H9 (cell line): ENCODE measurements at regions not wholly inside any gene's neighbourhood (a gene's known extent, or its start where the extent isn't known, plus 50 kb on each side); places are given as distances from the start of the nearest gene placed in this dataset.

ENCODE experiments used
- DNase-seq: peaks from one replicate; pipeline ENCODE4 v3.0.0-alpha.2; 2017
- H2AFZ ChIP-seq: one replicate; pipeline ENCODE4 v1.6.1; 2013; ENCODE audit warnings: mild to moderate bottlenecking, low read length, control low read depth, moderate library complexity
- H2AK5ac ChIP-seq: 2 replicates; pipeline ENCODE4 v1.6.1; 2013; ENCODE audit warnings: low read length, control low read depth, mixed read lengths; ENCODE audit not compliant: insufficient read length
- H2BK120ac ChIP-seq: one replicate; pipeline ENCODE4 v1.6.1; 2013; ENCODE audit warnings: low read depth, mild to moderate bottlenecking, low read length, control low read depth, inconsistent platforms; ENCODE audit not compliant: poor library complexity, severe bottlenecking
- H2BK12ac ChIP-seq: 2 replicates; pipeline ENCODE4 v1.6.1; 2013; ENCODE audit warnings: low read length, control low read depth, mixed read lengths, low read depth; ENCODE audit not compliant: insufficient read length
- H2BK15ac ChIP-seq: 2 replicates; pipeline ENCODE4 v1.6.1; 2013; ENCODE audit warnings: low read depth, low read length, control low read depth
- H2BK20ac ChIP-seq: one replicate; pipeline ENCODE4 v1.6.1; 2013; ENCODE audit warnings: low read depth, mild to moderate bottlenecking, low read length, control low read depth, inconsistent platforms; ENCODE audit not compliant: poor library complexity, severe bottlenecking
- H2BK5ac ChIP-seq: 2 replicates; pipeline ENCODE4 v1.6.1; 2013; ENCODE audit warnings: low read length, control low read depth, mixed read lengths; ENCODE audit not compliant: insufficient read length
- H3K14ac ChIP-seq: 2 replicates; pipeline ENCODE4 v1.6.1; 2013; ENCODE audit warnings: low read length, control low read depth; ENCODE audit not compliant: insufficient read depth
- H3K18ac ChIP-seq: 2 replicates; pipeline ENCODE4 v1.6.1; 2013; ENCODE audit warnings: low read depth, mild to moderate bottlenecking, mixed read lengths, low read length, control low read depth; ENCODE audit not compliant: insufficient read length
- H3K23ac ChIP-seq: 2 replicates; pipeline ENCODE4 v1.6.1; 2013; ENCODE audit warnings: low read length, control low read depth, mixed read lengths, low read depth; ENCODE audit not compliant: insufficient read length
- H3K23me2 ChIP-seq: 2 replicates; pipeline ENCODE4 v1.6.1; 2013; ENCODE audit warnings: low read depth, mild to moderate bottlenecking, mixed read lengths, low read length, control low read depth; ENCODE audit not compliant: insufficient read length, poor library complexity, severe bottlenecking
- H3K27ac ChIP-seq: 2 replicates; pipeline ENCODE4 v1.5.1; 2013; ENCODE audit warnings: low read length, control low read depth, mixed read lengths, low read depth; ENCODE audit not compliant: insufficient read length
- H3K27me3 ChIP-seq: 2 replicates; pipeline ENCODE4 v1.6.1; 2013; ENCODE audit warnings: low read length, control low read depth, inconsistent platforms; ENCODE audit not compliant: insufficient read depth
- H3K4ac ChIP-seq: 2 replicates; pipeline ENCODE4 v1.6.1; 2013; ENCODE audit warnings: low read depth, mild to moderate bottlenecking, control low read depth, inconsistent platforms, low read length, moderate library complexity
- H3K4me1 ChIP-seq: 2 replicates; pipeline ENCODE4 v1.6.1; 2013; ENCODE audit warnings: low read length, control low read depth, inconsistent platforms; ENCODE audit not compliant: insufficient read depth
- H3K4me2 ChIP-seq: 2 replicates; pipeline ENCODE4 v1.6.1; 2013; ENCODE audit warnings: low read length, control low read depth, mixed read lengths; ENCODE audit not compliant: insufficient read length, insufficient read depth
- H3K56ac ChIP-seq: 2 replicates; pipeline ENCODE4 v1.6.1; 2013; ENCODE audit warnings: low read depth, mild to moderate bottlenecking, mixed read lengths, low read length, control low read depth; ENCODE audit not compliant: insufficient read length
- H3K79me1 ChIP-seq: 2 replicates; pipeline ENCODE4 v1.6.1; 2013; ENCODE audit warnings: low read depth, mild to moderate bottlenecking, moderate library complexity, low read length, control low read depth, inconsistent platforms; ENCODE audit not compliant: insufficient read depth, poor library complexity, severe bottlenecking
- H3K79me2 ChIP-seq: 2 replicates; pipeline ENCODE4 v1.6.1; 2013; ENCODE audit warnings: low read length, control low read depth, inconsistent platforms; ENCODE audit not compliant: insufficient read depth
- H3K9ac ChIP-seq: 2 replicates; pipeline ENCODE4 v1.6.1; 2013; ENCODE audit warnings: low read length, control low read depth, mixed read lengths; ENCODE audit not compliant: insufficient read length; ENCODE audit errors: extremely low read depth
- H3K9me3 ChIP-seq: one replicate; pipeline ENCODE4 v1.6.1; 2013; ENCODE audit warnings: low read depth, low read length, inconsistent platforms; ENCODE audit not compliant: control insufficient read depth
- H3T11ph ChIP-seq: one replicate; pipeline ENCODE4 v1.6.1; 2013; ENCODE audit warnings: mild to moderate bottlenecking, low read length, control low read depth, inconsistent platforms
- H4K20me1 ChIP-seq: one replicate; pipeline ENCODE4 v1.6.1; 2013; ENCODE audit not compliant: control insufficient read depth, insufficient read length, insufficient read depth
- H4K5ac ChIP-seq: 2 replicates; pipeline ENCODE4 v1.6.1; 2013; ENCODE audit warnings: low read depth, mild to moderate bottlenecking, mixed read lengths, low read length, control low read depth; ENCODE audit not compliant: insufficient read length
- H4K8ac ChIP-seq: replicated peaks from 2 replicates; pipeline ENCODE4 v1.6.1; 2013; ENCODE audit warnings: low read length, control low read depth, mixed read lengths, low read depth; ENCODE audit not compliant: insufficient read length
- H4K91ac ChIP-seq: 2 replicates; pipeline ENCODE4 v1.6.1; 2013; ENCODE audit warnings: low read depth, mild to moderate bottlenecking, moderate library complexity, mixed read lengths, low read length, control low read depth; ENCODE audit not compliant: insufficient read length
- H3K27ac Mint-ChIP-seq, 3 experiments: 2 replicates in 2 of 3; 3 replicates in 1 of 3; pipeline ENCODE4 v1.8.0; 2020 to 2021; ENCODE audit warnings: mixed read lengths in 3 of 3, mild to moderate bottlenecking in 1 of 3, moderate library complexity in 1 of 3
- H3K27me3 Mint-ChIP-seq: 2 replicates; pipeline ENCODE4 v1.8.0; 2021; ENCODE audit warnings: low read depth, mild to moderate bottlenecking, moderate library complexity, mixed read lengths
- H3K36me3 Mint-ChIP-seq, 3 experiments: 2 replicates in 2 of 3; 3 replicates in 1 of 3; pipeline ENCODE4 v1.8.0; 2020 to 2021; ENCODE audit warnings: low read depth in 3 of 3, mixed read lengths in 3 of 3; ENCODE audit not compliant: insufficient read depth in 1 of 3
- H3K4me1 Mint-ChIP-seq, 2 experiments: 2 replicates each; pipeline ENCODE4 v1.8.0; 2020; ENCODE audit warnings: mixed read lengths in 2 of 2
- H3K4me3 Mint-ChIP-seq, 2 experiments: 2 replicates in 1 of 2; 3 replicates in 1 of 2; pipeline ENCODE4 v1.8.0; 2020 to 2021; ENCODE audit warnings: mild to moderate bottlenecking in 2 of 2, mixed read lengths in 2 of 2, moderate library complexity in 1 of 2
- H3K9me3 Mint-ChIP-seq, 2 experiments: 2 replicates in 1 of 2; 3 replicates in 1 of 2; pipeline ENCODE4 v1.8.0; 2020; ENCODE audit warnings: mild to moderate bottlenecking in 2 of 2, mixed read lengths in 2 of 2, moderate library complexity in 1 of 2
- CTCF ChIP-seq: fragments of 200-600 bp; sonication (generic); conservative IDR thresholded peaks from 3 replicates; pipeline ENCODE4 v1.8.0; 2021; ENCODE audit warnings: antibody characterized with exemption, mild to moderate bottlenecking
- WGBS: extraction: QIAGEN DNeasy Blood & Tissue Kit; methylation state at CpG from one replicate; pipeline ENCODE4 v1.1.7; 2013; ENCODE audit warnings: missing lambda C conversion rate, low lambda C conversion rate, mixed read lengths; ENCODE audit not compliant: insufficient read length; ENCODE audit errors: extremely low coverage; 5-methylcytosine and 5-hydroxymethylcytosine counted together

GRCh38 chr3:86427343-86427742, 563.6 kb downstream of the VGLL3 start:
- Histone ChIP-seq H3K4me2 (no peak overlapping the region), H4K5ac (no peak overlapping the region), H3K56ac (no peak overlapping the region), H4K8ac (no peak overlapping the region), H4K91ac (no peak overlapping the region), H3K79me1 (no peaks in the 10 kb centered on the region), H3K4ac (no peak overlapping the region), H3K27ac (no peak overlapping the region), H2BK12ac (no peak overlapping the region), H2AK5ac (no peak overlapping the region), H3T11ph (no peak overlapping the region), H3K14ac (no peak overlapping the region), H4K20me1 (no peaks in the 10 kb centered on the region), H3K27me3 (no peaks in the 10 kb centered on the region), H3K4me1 (no peaks in the 10 kb centered on the region), H2AFZ (no peak overlapping the region), H3K9me3 (no peaks in the 10 kb centered on the region), H3K23me2 (no peaks in the 10 kb centered on the region), H3K18ac (no peak overlapping the region), H2BK15ac (no peak overlapping the region), H3K9ac (no peak overlapping the region), H2BK20ac (no peak overlapping the region), H2BK120ac (no peak overlapping the region), H3K79me2 (no peaks in the 10 kb centered on the region), H3K23ac (no peak overlapping the region), H2BK5ac (no peak overlapping the region)
- Mint-ChIP-seq H3K4me3 (no peak overlapping the region), H3K27me3 (no peaks in the 10 kb centered on the region), H3K36me3 (peaks cover 3 to 17% (median 10%) of the 10 kb centered on the region in 3 experiments; a peak in 5 of 7 replicates), H3K27ac (no peak overlapping the region), H3K4me1 (peaks cover 0 to 3% of the 10 kb centered on the region in 2 experiments; a peak in 2 of 4 replicates), H3K9me3 (peaks cover 7 to 12% of the 10 kb centered on the region in 2 experiments; a peak in 3 of 5 replicates)
- DNase-seq, result no peak
- no peak for TF ChIP-seq CTCF
- WGBS, result no CpG with 5 or more reads among the region's 2 CpGs
